NCI-H345 (cell line): ENCODE measurements at regions not wholly inside any gene's neighbourhood (a gene's known extent, or its start where the extent isn't known, plus 50 kb on each side); places are given as distances from the start of the nearest gene placed in this dataset.

ENCODE experiments used
- DNase-seq: peaks from one replicate; lab custom pipeline; 2025; lab: John Stamatoyannopoulos, UW

DNA sequence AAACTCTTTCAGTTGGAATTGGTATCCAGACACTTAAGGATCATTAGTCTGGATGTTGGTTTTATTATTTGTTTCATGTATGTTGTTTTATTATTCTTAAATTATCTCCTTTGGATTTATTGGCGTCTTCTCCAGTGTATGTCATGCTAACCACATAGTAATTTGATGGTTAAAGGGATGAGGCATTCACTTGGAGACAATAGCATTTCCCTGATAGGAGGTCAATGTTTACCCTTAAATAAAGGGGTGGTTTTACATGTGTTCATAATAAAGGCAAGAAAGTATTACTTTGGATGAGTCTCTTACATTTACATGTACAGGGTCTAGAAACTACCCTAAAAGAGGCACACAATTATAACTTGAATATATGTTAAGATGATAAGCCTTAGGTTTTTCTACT lies 51.2 kb upstream of the RNF144B start:
- DNase-seq, result no peak

DNA sequence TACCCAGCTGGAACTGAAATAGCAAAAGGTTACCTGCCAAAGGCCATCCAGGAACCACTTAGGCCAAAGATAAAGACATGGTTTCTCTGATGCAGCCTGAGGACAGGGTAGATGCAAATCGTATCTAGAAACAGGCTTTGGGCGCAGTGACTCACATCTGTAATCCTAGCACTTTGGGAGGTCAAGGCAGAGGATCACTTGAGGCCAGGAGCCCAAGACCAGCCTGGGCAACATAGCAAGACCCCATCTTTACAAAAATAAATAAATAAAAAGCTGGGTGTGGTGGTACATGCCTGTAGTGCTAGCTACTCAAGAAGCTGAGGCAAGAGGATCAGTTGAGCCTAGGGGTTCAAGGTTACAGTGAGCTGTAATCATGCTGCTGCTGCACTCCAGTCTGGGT lies 52.9 kb upstream of the RNF144B start:
- DNase-seq, result no peak

DNA sequence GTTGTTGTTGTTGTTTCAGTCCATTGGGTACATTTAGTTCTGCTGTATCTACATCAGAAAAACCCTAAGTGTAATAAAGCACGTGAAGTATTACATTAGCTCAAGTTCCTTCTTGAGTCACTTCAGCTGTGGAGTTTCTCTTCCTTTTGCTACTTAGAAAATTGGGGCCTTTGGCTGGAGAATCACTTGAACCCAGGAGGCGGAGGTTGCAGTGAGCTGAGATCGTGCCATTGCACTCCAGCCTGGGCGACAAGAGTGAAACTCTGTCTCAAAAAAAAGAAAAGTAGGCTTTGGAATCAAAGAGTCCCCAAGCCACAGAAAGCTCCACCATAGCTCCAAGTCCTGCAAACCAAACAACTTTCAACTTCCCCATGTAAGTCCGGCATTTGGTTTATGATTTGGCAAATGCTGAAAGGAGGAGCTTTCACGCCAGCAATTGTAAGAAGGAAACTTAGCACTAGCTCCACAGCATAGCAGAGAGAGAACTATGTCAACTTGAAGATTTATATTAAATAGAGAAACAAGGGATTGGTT lies 56.5 kb upstream of the RNF144B start:
- no peak for DNase-seq

DNA sequence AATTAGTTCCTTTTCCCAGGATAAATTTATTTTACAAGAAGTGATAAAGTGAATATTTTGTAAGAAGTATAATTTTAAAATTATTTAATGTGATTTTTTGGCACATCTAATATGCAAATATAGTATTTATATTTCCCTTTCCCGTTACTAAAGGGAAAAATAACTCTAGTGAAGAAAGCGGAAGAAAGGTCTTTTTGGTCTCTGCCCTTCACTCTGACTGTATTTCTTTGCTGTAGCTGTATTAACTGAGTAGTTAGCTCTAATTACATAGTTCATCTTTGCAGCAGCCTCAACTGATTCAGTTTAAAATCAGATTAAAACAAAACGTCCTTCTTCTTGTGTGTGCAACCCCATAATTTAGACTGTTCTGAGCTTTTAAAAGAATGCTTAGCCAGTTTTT lies 57.4 kb upstream of the RNF144B start:
- no peak for DNase-seq

DNA sequence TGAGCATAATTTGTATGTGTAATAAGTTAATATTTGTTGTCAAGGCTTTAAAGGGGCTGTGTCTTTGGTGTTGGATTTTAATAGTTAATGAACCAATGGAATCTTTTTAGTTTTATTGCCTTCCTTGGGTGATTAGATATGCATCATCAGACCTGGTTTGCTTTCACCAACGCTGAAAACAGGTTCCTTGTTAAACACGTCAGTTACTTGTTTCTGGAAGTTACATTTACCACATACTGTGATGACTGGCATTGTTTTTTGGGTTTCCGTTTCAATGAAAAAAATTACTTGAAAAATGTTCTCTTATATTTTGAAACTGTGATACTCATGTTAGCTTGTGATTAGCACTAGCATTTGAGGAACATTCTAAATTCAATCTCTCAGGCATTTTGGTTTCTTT lies 58.6 kb upstream of the RNF144B start:
- no peak for DNase-seq

DNA sequence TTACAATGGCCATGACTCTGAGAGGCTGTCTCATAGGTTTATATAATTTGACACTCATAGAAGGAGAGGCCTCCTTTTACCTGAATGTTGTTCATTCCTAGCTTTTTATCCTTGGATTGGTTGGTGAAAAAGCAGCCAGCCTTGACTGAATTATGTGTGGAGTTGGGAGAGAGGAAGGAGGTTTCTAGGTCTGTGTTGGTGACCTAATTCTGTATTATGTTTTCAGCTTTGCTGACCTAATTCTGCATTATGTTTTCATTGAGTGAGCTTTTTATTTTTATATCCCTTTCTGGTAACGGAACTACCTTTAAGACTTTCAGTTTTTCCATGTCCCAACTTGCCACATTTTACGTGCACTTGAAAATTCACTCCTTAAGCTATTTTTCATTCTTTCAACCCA lies 59.1 kb upstream of the RNF144B start:
- no peak for DNase-seq

DNA sequence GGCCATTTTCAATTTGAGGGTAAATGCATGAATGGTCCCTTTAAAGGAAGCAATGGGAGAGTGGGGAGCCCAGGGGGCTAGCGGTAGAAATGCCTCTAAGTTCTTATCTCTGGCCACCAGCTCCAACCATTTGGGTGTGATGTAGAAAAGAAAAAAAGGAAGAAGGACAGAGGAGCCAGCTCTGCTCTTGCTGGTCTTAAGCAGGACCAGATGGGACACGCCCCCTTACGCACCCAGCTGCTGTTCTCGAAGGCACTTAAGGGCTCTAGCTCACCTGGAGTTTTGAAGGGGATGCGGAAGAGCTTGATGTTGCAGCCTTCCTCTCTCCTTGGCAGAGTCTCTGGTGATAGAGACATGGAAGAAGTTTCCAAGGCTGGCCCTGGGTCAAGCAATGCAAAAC lies 59.5 kb upstream of the RNF144B start:
- DNase-seq, result peak; percentile 28

DNA sequence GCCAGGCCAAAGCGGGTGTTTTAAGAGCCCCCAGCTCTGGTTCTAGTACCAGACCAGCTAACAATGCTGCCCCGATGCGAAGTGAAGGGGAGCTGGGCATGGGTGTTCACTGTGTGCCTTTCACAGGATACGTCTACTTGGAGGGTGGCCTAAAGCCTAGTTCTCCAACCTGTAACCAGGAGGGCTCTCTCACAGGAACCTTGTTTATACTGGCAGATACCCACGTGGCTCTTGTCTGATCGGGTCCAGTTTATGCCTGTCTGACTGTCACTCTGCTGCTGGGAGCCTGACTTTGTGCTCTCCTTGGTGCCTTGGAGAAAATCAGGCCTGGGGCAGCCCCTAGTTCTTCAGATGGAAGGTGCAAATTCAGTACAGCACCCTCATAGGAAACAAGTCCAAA lies 60.2 kb upstream of the RNF144B start:
- no peak for DNase-seq

DNA sequence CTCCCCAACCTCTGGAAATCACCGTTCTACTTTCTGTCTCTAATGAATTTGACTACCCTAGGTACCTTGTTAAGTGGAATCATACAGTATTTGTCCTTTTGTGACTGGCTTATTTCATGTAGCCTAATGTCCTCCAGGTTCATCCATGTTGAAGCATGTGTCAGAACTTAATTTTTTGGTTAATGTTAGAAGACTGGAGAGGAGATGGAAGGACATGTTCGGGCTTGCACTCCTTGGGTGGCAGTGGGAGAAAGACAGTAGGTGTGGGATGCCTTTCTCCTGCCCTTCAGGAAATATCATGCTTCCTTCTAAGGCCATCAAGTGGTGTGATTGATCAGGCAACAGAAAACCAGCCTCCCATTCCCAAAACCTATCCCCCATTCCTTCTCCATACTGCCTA lies 61.1 kb upstream of the RNF144B start:
- DNase-seq, result no peak

DNA sequence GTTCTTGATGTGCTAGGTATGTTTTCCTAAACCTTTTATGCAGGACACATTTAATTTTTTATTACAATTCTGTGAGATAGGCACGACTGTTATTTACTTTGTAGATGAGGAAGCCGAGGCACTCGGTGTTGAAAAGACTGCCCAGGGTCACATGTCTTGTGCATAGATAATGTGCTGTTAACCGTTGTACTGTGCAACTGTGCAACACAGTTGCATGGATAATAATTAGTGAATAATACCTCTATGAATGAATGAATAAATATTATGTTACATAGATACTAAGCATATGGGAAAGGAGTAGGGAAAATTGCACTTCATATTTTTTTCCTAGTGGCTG lies 60.3 kb upstream of the DEK start:
- no peak for DNase-seq

DNA sequence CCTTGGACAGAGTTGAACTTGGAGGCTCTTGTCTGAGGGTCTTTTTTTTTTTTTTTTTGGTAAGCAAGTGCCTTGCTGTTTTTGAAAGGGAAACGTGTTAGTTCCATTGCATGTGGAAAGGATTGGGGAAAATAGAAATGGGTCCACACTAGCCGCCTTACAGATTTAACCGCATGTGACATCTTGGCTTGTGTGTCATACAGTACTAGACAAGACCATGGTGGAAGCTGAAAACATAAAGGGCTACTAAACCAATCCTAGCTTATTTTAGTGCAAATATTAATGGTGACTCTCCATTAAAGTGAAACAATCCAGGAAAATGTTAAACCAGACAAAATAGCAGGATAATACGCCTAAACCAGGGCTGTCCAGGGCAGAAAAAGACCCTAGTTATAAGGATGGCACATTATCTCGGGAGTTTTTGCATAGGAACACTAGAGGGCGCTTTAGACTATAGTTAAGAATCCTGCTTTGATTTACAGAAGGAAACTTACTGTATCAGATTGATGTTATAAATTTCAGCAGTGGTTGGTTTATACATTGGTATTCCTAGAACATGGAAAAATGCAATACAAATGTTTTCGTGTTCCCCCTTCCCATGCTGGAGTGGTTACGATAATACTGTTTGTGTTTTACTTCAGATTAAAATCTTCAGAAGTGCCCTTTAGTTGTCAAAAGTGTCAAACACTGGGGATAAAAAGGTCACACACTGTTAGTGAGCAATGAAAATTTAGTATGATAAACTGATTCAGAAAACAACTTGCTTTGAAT lies 59.8 kb upstream of the DEK start:
- peak; percentile 74 for DNase-seq

DNA sequence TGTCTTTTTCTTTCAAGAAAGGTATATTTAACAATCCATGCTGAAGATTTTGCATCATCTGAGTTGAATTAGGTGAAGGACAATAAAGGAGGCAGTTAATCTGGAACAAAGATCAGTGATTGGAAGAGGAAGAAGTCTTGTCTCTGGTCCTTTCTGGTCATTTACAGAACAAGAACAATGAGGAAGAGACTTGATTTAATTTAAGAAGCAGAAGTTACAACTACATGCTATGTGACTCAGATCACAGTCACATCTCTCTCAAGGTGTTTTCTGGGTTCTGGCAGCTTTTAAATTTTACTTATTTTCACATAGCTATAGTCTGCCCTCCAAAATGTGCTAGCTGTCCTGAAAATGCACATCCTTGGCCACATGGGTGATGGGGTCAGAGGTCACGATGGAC lies 53.5 kb upstream of the DEK start:
- no peak for DNase-seq

DNA sequence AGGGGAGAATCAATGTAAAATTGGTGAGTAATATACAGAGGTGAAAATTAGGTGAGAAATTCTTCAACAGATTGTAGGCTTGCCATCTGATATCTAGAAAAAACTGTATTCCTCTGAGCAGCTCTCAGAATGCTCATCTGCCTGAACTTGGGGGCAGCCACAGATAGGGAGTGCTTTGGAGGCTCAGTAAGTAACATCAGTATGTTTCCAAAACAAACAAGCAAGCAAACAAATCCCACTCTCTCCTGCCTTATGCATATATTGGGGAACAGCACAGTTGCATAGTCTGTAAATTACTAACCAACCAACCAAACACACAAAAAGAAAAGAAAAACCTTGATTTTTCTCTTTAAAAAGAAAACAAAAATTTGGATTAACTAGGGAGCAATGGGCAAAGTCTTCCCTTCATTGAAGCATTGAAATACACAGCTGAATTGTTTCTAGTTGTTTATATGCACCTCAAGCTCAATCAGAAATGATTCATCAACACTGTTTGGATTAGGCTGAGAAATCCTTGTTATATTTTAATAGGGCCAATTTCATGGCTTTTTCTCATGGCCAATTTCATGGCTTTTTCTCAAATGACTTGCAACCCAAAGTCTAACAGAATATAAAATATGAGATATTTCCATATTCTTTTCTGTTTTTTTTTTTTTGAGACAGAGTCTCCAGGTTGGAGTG lies 50.1 kb upstream of the DEK start:
- no peak for DNase-seq
